ENCODE measurements at regions not wholly inside any gene's neighbourhood (a gene's known extent, or its start where the extent isn't known, plus 50 kb on each side); places are given as distances from the start of the nearest gene placed in this dataset.
"Not testable (repeated sequence)": the region's sequence is repeated elsewhere in the genome, so short reads cannot be mapped to it uniquely, and the experiment has no call there.

- H3K4me1 Mint-ChIP-seq (ENCODE audit: low read depth) = no peaks in the 10 kb centered on the region
- H3K9me3 Mint-ChIP-seq = peaks cover 34% of the 10 kb centered on the region
- no peaks in the 10 kb centered on the region for H3K27me3 Mint-ChIP-seq
- intact Hi-C loops (cut with micrococcal nuclease) = no loop called here
- H3K27ac Mint-ChIP-seq = no peak overlapping the region
- no peak overlapping the region for H3K4me3 Mint-ChIP-seq
- no peaks in the 10 kb centered on the region for H3K36me3 Mint-ChIP-seq (ENCODE audit: low read depth)
Measured at GRCh38 chr3:22419261-22419660, 668.3 kb upstream of the ZNF385D start.

- intact Hi-C loops (cut with micrococcal nuclease) = no loop called here
Measured at GRCh38 chr3:22421589-22421988, 670.6 kb upstream of the ZNF385D start.

GRCh38 chr3:22431334-22431733, 680.3 kb upstream of the ZNF385D start:
- H3K4me1 Mint-ChIP-seq (ENCODE audit: low read depth) = no peaks in the 10 kb centered on the region
- no peak overlapping the region for H3K27ac Mint-ChIP-seq
- intact Hi-C loops (cut with micrococcal nuclease) = no loop called here
- H3K27me3 Mint-ChIP-seq = no peaks in the 10 kb centered on the region
- H3K36me3 Mint-ChIP-seq (ENCODE audit: low read depth) = no peaks in the 10 kb centered on the region
- no peaks in the 10 kb centered on the region for H3K9me3 Mint-ChIP-seq
- no peak overlapping the region for H3K4me3 Mint-ChIP-seq

More at GRCh38 chr3:22421589-22421988, 670.6 kb upstream of the ZNF385D start:
- Mint-ChIP-seq H3K27me3 (no peaks in the 10 kb centered on the region), H3K9me3 (peaks cover 27% of the 10 kb centered on the region), H3K36me3 (ENCODE audit: low read depth) (no peaks in the 10 kb centered on the region), H3K4me3 (no peak overlapping the region), H3K4me1 (ENCODE audit: low read depth) (no peaks in the 10 kb centered on the region), H3K27ac (no peak overlapping the region)

GRCh38 chr3:22439626-22440025, 688.6 kb upstream of the ZNF385D start:
- Mint-ChIP-seq H3K27ac (no peak overlapping the region), H3K4me3 (no peak overlapping the region), H3K9me3 (no peaks in the 10 kb centered on the region), H3K36me3 (ENCODE audit: low read depth) (no peaks in the 10 kb centered on the region), H3K4me1 (ENCODE audit: low read depth) (no peaks in the 10 kb centered on the region), H3K27me3 (no peaks in the 10 kb centered on the region)
- intact Hi-C loops (cut with micrococcal nuclease) = no loop called here

GRCh38 chr3:22441711-22442110, 690.7 kb upstream of the ZNF385D start:
- no peaks in the 10 kb centered on the region for H3K27me3 Mint-ChIP-seq
- peaks cover 11% of the 10 kb centered on the region for H3K9me3 Mint-ChIP-seq
- intact Hi-C loops (cut with micrococcal nuclease) = no loop called here
- no peak overlapping the region for H3K4me3 Mint-ChIP-seq
- H3K36me3 Mint-ChIP-seq (ENCODE audit: low read depth) = no peaks in the 10 kb centered on the region
- no peaks in the 10 kb centered on the region for H3K4me1 Mint-ChIP-seq (ENCODE audit: low read depth)
- no peak overlapping the region for H3K27ac Mint-ChIP-seq

DNA sequence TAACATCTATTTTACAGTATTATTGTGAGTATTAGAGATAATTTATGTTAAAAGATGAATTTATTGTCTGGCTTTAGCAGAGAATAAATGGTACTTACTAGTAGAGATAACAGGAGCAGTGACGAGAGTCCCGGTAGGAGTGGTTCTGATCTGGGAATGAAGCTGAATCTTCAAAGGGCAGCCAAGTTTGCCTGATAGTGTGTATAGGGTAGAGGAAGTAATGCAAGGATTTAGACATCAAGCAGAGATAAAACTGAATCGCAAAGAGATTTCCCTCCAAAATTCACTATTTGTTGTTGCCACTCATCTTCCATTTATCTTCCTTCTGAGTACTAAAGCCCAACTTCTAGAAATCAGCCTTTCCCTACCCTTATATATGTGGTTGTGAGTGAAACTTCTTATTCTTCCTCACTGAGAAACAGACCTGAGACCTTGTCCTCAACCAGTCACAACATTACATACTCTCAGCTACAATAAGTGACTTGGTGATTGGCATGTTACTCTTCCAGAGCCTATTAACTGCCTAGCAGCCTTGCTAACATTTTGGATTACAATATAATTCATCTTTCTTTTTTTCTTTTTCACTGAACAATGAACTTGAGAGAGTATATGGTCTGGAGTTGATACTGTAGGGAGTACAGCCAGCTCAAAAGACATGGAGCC, 692.7 kb upstream of the ZNF385D start:
- Mint-ChIP-seq H3K36me3 (ENCODE audit: low read depth) (no peaks in the 10 kb centered on the region), H3K27me3 (no peaks in the 10 kb centered on the region), H3K4me1 (ENCODE audit: low read depth) (no peaks in the 10 kb centered on the region), H3K9me3 (peaks cover 11% of the 10 kb centered on the region), H3K27ac (no peak overlapping the region), H3K4me3 (no peak overlapping the region)
- intact Hi-C loops (cut with micrococcal nuclease) = no loop called here

GRCh38 chr3:22445336-22445735, 694.3 kb upstream of the ZNF385D start:
- H3K4me1 Mint-ChIP-seq (ENCODE audit: low read depth); H3K27me3 Mint-ChIP-seq; intact Hi-C loops (cut with micrococcal nuclease); H3K4me3 Mint-ChIP-seq; H3K36me3 Mint-ChIP-seq (ENCODE audit: low read depth); H3K27ac Mint-ChIP-seq: not testable (repeated sequence)
- H3K9me3 Mint-ChIP-seq = peaks cover 11% of the 10 kb centered on the region

- H3K27me3 Mint-ChIP-seq = no peaks in the 10 kb centered on the region
- H3K9me3 Mint-ChIP-seq = peaks cover 8% of the 10 kb centered on the region
- H3K4me3 Mint-ChIP-seq = no peak overlapping the region
- intact Hi-C loops (cut with micrococcal nuclease) = no loop called here
- H3K36me3 Mint-ChIP-seq (ENCODE audit: low read depth) = no peaks in the 10 kb centered on the region
- no peak overlapping the region for H3K27ac Mint-ChIP-seq
- no peaks in the 10 kb centered on the region for H3K4me1 Mint-ChIP-seq (ENCODE audit: low read depth)
Measured at GRCh38 chr3:22450786-22451400, 699.9 kb upstream of the ZNF385D start.

- Mint-ChIP-seq H3K36me3 (ENCODE audit: low read depth) (no peaks in the 10 kb centered on the region), H3K9me3 (peaks cover 2% of the 10 kb centered on the region), H3K4me1 (ENCODE audit: low read depth) (no peaks in the 10 kb centered on the region), H3K27me3 (no peaks in the 10 kb centered on the region), H3K4me3 (no peak overlapping the region), H3K27ac (no peak overlapping the region)
- intact Hi-C loops (cut with micrococcal nuclease) = no loop called here
Measured at GRCh38 chr3:22451501-22451900, 700.5 kb upstream of the ZNF385D start.

DNA sequence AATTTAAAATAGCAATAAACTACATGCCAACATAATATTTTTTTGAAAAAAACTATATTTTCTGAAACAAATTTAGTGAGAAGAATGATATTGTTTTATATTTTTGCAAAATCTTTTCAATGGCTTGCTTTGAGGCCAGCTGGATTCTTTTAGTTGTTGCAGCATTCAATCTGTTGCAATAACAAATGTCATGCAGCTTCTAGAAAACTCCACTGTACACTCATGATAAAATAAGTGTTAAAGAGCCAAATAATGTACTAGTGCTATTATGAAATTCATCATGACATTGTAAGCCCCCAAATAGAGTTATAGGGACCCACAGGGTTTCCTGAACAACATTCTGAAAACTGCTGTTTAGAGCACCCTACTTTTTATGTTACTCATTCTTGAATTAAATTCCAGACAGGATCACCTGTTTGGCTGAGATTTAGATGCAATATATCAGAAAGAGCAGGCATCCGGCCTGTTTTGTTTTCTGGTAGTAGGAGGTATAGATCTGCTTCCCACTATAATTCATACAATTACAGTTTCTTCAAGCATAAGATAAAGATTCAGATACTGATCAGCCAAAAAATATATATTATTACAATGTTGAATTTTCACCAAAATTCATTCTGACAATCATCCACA, 703.0 kb upstream of the ZNF385D start:
- Mint-ChIP-seq H3K27ac (no peak overlapping the region), H3K4me3 (no peak overlapping the region), H3K9me3 (no peaks in the 10 kb centered on the region), H3K4me1 (ENCODE audit: low read depth) (no peaks in the 10 kb centered on the region), H3K27me3 (no peaks in the 10 kb centered on the region), H3K36me3 (ENCODE audit: low read depth) (no peaks in the 10 kb centered on the region)
- intact Hi-C loops (cut with micrococcal nuclease) = no loop called here

- Mint-ChIP-seq H3K9me3 (no peaks in the 10 kb centered on the region), H3K4me3 (no peak overlapping the region), H3K27me3 (no peaks in the 10 kb centered on the region), H3K36me3 (ENCODE audit: low read depth) (no peaks in the 10 kb centered on the region), H3K27ac (no peak overlapping the region), H3K4me1 (ENCODE audit: low read depth) (no peaks in the 10 kb centered on the region)
- intact Hi-C loops (cut with micrococcal nuclease) = no loop called here
Measured at GRCh38 chr3:22469995-22470394, 719.0 kb upstream of the ZNF385D start.

DNA sequence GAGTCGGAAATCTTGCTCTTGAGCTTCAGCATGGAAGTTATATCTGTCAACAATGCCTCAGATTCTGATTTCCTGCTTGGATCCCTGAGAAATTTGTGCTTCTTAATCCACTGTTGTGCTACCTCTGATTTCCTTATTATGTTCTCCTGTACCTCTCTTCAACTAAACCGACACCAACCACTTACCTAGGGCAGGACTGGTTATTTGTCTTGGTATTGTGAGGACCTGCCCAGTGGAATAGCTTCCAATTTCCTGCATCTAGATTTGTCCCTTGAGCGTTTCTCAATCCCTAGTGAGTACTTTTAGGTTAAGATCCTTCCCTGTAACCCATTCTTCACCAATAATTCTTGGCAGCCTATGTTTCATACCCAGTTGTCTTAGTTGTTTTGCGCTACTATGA, 720.5 kb upstream of the ZNF385D start:
- Mint-ChIP-seq H3K4me3 (no peak overlapping the region), H3K27ac (no peak overlapping the region), H3K4me1 (ENCODE audit: low read depth) (peaks cover 8% of the 10 kb centered on the region), H3K27me3 (no peaks in the 10 kb centered on the region), H3K9me3 (no peaks in the 10 kb centered on the region), H3K36me3 (ENCODE audit: low read depth) (no peaks in the 10 kb centered on the region)
- intact Hi-C loops (cut with micrococcal nuclease) = no loop called here

DNA sequence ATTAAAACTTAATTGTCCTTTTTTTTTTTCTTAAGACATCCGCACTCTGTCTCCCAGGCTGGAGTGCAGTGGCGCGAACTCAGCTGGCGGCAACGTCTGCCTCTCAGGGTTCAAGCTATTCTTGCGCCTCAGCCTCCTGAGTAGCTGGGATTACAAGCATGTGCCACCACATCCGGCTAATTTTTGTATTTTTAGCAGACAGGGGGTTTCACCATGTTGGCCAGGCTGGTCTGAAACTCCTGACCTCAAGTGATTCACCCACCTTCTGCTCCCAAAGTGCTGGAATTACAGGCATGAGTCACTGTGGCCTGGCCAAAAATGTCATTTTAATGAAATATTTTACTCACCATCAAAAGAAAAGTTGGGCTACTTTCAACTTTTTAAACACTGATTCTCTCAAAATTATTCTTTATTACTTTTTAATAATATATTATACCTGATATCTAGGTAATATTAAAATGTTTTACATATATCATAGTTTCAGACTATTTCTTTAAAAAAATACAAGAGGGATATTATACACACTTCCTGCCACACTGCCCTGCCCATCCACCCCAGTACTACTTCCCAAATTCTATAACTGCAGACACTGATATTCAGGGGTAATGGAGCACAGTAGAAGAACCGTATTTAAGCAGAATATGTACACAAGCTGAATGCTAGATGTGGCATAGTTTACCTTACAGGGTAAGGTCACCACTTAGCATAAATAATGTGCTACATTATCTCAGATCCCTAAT, 723.9 kb upstream of the ZNF385D start:
- no peaks in the 10 kb centered on the region for H3K9me3 Mint-ChIP-seq

DNA sequence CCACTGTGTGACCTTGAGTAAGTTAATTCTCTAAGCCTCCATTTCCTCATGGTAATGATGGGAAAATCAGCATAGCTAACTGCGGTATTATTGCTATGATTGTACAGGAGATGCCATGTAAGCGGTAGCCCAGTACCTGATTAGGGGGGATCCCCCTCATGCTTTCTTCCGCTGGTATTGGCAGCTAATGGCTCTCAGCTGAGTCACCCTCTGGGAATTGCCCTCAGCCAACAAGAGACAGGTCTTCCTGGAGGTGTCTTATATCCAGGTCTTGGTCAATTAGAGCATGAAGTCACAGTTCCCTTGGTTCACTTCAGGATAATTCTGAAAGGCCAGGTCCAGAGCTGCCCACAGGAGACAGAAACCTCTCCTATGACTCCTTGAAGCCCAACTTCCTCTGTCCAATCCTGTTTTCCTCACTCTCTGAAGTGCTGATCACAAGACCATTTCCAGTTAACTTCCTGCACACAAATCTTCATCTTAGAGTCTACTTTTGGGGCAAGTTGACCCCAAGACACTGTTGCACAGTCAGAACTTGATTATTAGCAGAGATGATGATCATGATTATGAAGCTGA, 724.7 kb upstream of the ZNF385D start:
- H3K36me3 Mint-ChIP-seq (ENCODE audit: low read depth) = no peaks in the 10 kb centered on the region
- peaks cover 8% of the 10 kb centered on the region for H3K4me1 Mint-ChIP-seq (ENCODE audit: low read depth)
- no peak overlapping the region for H3K4me3 Mint-ChIP-seq
- intact Hi-C loops (cut with micrococcal nuclease) = no loop called here
- no peaks in the 10 kb centered on the region for H3K27me3 Mint-ChIP-seq
- H3K27ac Mint-ChIP-seq = no peak overlapping the region
- H3K9me3 Mint-ChIP-seq = no peaks in the 10 kb centered on the region

More for the DNA sequence above, 723.9 kb upstream of the ZNF385D start:
- Mint-ChIP-seq H3K4me3 (no peak overlapping the region), H3K27ac (no peak overlapping the region), H3K36me3 (ENCODE audit: low read depth) (no peaks in the 10 kb centered on the region), H3K4me1 (ENCODE audit: low read depth) (peaks cover 8% of the 10 kb centered on the region), H3K27me3 (no peaks in the 10 kb centered on the region)
- intact Hi-C loops (cut with micrococcal nuclease) = no loop called here
